PC-9 (cell line): ENCODE measurements at regions not wholly inside any gene's neighbourhood (a gene's known extent, or its start where the extent isn't known, plus 50 kb on each side); places are given as distances from the start of the nearest gene placed in this dataset.
A peak's percentile ranks its signal among the peaks of the same experiment; 100 is the strongest.

Source experiments
- BruUV-seq: library from RNA; stranded (reverse); fragments of 400-500 nt; replicated peaks from 2 replicates; lab custom pipeline; 2021; lab: Mats Ljungman, UMichigan
- CTCF ChIA-PET: fragments of 300-600 bp; sonication (Branson Sonifier 250); formaldehyde crosslinking; loops from one replicate; lab custom pipeline; 2022; ENCODE audit warnings: antibody characterized with exemption; lab: Charles Lee
- POLR2A ChIA-PET: fragments of 300-600 bp; sonication (Branson Sonifier 250); formaldehyde crosslinking; loops from one replicate; lab custom pipeline; 2022; ENCODE audit warnings: antibody characterized with exemption; ENCODE audit not compliant: unreplicated experiment; lab: Charles Lee
- DNase-seq, 2 experiments: peaks; one replicate each; pipeline versions ENCODE4 v3.0.0 to v3.0.0-alpha.2; 2015 to 2022; ENCODE audit warnings: mixed read lengths in 1 of 2
- H2AFZ ChIP-seq: fragments of 200-600 bp; sonication (generic); 2 replicates; pipeline ENCODE4 v1.8.1; 2017; ENCODE audit warnings: antibody characterized with exemption
- H3F3A ChIP-seq: fragments of 200-600 bp; sonication (generic); 2 replicates; pipeline ENCODE4 v1.8.1; 2017; ENCODE audit warnings: antibody characterized with exemption, mild to moderate bottlenecking, low read depth; ENCODE audit not compliant: insufficient read depth
- H3K27ac ChIP-seq: fragments of 200-600 bp; sonication (generic); 2 replicates; pipeline ENCODE4 v1.6.1; 2016; ENCODE audit warnings: mixed run types
- H3K27me3 ChIP-seq: fragments of 200-600 bp; sonication (generic); 2 replicates; pipeline ENCODE4 v1.6.1; 2016; ENCODE audit warnings: low read depth, mixed run types; ENCODE audit not compliant: insufficient read depth
- H3K36me3 ChIP-seq: fragments of 200-600 bp; sonication (generic); 2 replicates; pipeline ENCODE4 v1.6.1; 2016; ENCODE audit warnings: low read depth, mixed run types
- H3K4me1 ChIP-seq: fragments of 200-600 bp; sonication (generic); replicated peaks from 2 replicates; pipeline ENCODE4 v1.6.1; 2016; ENCODE audit warnings: mixed run types; ENCODE audit not compliant: insufficient read depth
- H3K4me2 ChIP-seq: fragments of 200-600 bp; sonication (generic); 2 replicates; pipeline ENCODE4 v1.6.1; 2017; ENCODE audit warnings: mixed run types
- H3K4me3 ChIP-seq: fragments of 200-600 bp; sonication (generic); 2 replicates; pipeline ENCODE4 v1.6.1; 2016; ENCODE audit warnings: mixed run types
- H3K79me2 ChIP-seq: fragments of 200-600 bp; sonication (generic); 2 replicates; pipeline ENCODE4 v1.6.1; 2017; ENCODE audit warnings: low read depth, mixed run types
- H3K9me2 ChIP-seq: fragments of 200-600 bp; sonication (generic); 2 replicates; pipeline ENCODE4 v1.8.1; 2017; ENCODE audit warnings: mild to moderate bottlenecking; ENCODE audit not compliant: insufficient read depth
- H3K9me3 ChIP-seq: fragments of 200-600 bp; sonication (generic); 2 replicates; pipeline ENCODE4 v1.8.1; 2016; ENCODE audit warnings: low read depth; ENCODE audit not compliant: insufficient read depth
- H4K20me1 ChIP-seq: fragments of 200-600 bp; sonication (generic); 2 replicates; pipeline ENCODE4 v1.8.1; 2017; ENCODE audit not compliant: insufficient read depth
- EZH2 ChIP-seq: fragments of 200-600 bp; sonication (generic); IDR thresholded peaks from 2 replicates; pipeline ENCODE4 v1.8.0; 2017; ENCODE audit warnings: antibody characterized with exemption, low read depth
- intact Hi-C: fragments of 100-400 bp; cut with micrococcal nuclease; formaldehyde crosslinking; loops from one replicate; pipeline ENCODE4 v1.10.0; 2022; ENCODE audit not compliant: unreplicated experiment
- TF ChIP-seq, protein P1 (sequence below): fragments of 200-600 bp; sonication (generic); conservative IDR thresholded peaks from 2 replicates; pipeline ENCODE4 v1.6.1; 2017; ENCODE audit warnings: mixed run types, antibody characterized with exemption, mild to moderate bottlenecking, moderate library complexity

DNA sequence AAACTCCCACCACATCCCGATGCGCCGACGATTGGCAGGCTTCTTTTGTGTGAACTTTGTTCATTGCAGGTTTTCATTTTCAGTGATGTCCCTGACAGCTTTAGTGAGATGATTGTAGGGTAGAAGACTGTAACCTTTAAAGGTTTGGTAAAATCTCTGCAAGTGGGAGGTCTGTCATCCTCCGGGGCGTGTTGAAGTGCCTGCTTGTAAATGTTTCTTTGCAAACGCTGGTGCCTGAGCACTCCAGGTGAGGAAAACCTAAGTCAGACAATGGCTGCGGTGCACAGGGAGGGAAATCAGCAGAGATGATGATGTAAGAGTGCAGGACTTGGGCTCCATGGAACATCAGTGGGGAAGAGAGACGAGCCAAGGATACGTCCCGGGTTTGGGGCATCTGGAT, 228.1 kb downstream of the DRD1 start:
- Histone ChIP-seq H3K4me2 (no peak overlapping the region), H3K79me2 (no peaks in the 10 kb centered on the region), H3K27ac (no peak overlapping the region), H3K4me1 (no peaks in the 10 kb centered on the region), H3K9me2 (no peaks in the 10 kb centered on the region), H3K27me3 (peaks cover 61% of the 10 kb centered on the region), H3K36me3 (no peaks in the 10 kb centered on the region), H3K9me3 (no peaks in the 10 kb centered on the region), H4K20me1 (no peaks in the 10 kb centered on the region), H3K4me3 (no peak overlapping the region), H3F3A (no peaks in the 10 kb centered on the region), H2AFZ (no peak overlapping the region)
- no TSS peak for BruUV-seq
- TF ChIP-seq, protein P1, sequence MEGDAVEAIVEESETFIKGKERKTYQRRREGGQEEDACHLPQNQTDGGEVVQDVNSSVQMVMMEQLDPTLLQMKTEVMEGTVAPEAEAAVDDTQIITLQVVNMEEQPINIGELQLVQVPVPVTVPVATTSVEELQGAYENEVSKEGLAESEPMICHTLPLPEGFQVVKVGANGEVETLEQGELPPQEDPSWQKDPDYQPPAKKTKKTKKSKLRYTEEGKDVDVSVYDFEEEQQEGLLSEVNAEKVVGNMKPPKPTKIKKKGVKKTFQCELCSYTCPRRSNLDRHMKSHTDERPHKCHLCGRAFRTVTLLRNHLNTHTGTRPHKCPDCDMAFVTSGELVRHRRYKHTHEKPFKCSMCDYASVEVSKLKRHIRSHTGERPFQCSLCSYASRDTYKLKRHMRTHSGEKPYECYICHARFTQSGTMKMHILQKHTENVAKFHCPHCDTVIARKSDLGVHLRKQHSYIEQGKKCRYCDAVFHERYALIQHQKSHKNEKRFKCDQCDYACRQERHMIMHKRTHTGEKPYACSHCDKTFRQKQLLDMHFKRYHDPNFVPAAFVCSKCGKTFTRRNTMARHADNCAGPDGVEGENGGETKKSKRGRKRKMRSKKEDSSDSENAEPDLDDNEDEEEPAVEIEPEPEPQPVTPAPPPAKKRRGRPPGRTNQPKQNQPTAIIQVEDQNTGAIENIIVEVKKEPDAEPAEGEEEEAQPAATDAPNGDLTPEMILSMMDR = no peak
- no peak for TF ChIP-seq EZH2
- intact Hi-C loops = no loop called here
- ChIA-PET CTCF (no interaction called here), POLR2A (no interaction called here)
- DNase-seq = no peak

DNA sequence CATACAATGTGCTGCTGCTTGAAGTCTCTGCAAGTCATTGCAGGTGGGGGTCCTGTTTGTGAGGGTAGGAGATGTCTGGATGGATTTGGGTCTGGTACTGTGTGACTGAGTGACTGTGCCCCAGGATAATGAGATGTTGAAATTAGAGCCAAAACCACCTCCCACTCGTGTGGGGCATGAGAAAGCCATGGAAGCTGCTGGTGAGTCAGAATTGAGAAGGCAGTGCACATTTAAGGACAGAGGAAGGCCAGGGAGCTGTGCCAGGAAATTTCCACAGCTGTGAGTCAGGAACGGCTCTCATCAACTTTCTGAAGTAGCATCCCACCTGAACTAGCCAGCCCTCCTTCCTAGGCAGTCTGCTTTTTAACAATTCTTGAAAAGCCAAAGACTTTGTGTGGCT, 229.8 kb downstream of the DRD1 start:
- ChIA-PET POLR2A (no interaction called here), CTCF (no interaction called here)
- Histone ChIP-seq H3K36me3 (no peaks in the 10 kb centered on the region), H3F3A (no peaks in the 10 kb centered on the region), H3K4me3 (no peak overlapping the region), H3K27ac (no peak overlapping the region), H4K20me1 (no peaks in the 10 kb centered on the region), H3K9me2 (no peaks in the 10 kb centered on the region), H3K4me1 (no peaks in the 10 kb centered on the region), H3K9me3 (no peaks in the 10 kb centered on the region), H3K27me3 (peaks cover 45% of the 10 kb centered on the region), H2AFZ (no peak overlapping the region), H3K79me2 (no peaks in the 10 kb centered on the region), H3K4me2 (no peak overlapping the region)
- TF ChIP-seq, protein P1 = no peak
- DNase-seq = peak in 1 of 2 experiments; percentile 42
- intact Hi-C loops = no loop called here
- BruUV-seq = no TSS peak

DNA sequence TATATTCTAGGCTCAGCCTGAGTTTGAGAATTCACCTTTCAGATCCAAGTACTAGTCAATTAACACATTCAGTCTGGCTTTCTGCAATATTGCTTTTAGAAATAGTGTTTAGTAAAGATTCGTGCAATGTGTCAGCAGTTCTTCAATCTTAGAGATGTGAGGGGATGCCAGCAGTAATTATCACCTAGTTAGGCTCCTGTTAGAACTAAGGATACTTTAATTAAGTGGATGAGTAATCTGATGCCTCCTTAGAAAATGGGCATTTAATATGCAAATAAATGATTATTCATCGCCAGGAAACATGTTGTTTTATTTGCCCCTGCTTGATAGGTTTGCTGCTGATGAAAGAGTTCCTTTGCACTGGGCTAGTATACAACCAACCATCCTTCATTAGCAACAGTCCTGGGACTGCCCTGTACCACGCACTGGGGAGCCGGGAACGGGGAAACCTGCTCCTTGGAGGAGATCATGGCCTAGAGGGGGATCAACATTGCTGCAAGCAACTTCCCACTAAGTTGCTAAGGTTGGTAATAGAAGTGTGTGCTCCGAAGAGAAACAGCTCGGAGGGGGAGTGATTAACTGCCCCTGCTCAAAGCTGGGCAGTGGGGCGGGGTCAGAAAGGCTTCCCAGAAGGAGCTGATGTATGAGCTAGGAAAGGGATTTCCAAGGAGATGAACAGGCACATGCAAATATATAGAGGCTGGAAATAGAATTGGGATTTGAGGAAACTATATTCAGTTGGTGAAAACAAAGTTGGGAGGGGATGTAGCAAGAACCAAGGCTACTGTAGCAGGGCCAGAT, 231.8 kb downstream of the DRD1 start:
- no peak overlapping the region for H2AFZ ChIP-seq
- H4K20me1 ChIP-seq = no peaks in the 10 kb centered on the region
- no peaks in the 10 kb centered on the region for H3K36me3 ChIP-seq
- H3K79me2 ChIP-seq = no peaks in the 10 kb centered on the region
- no TSS peak for BruUV-seq
- intact Hi-C loops = no loop called here
- no peak overlapping the region for H3K4me3 ChIP-seq
- peaks cover 46% of the 10 kb centered on the region for H3K27me3 ChIP-seq
- H3K9me2 ChIP-seq = no peaks in the 10 kb centered on the region
- H3K9me3 ChIP-seq = no peaks in the 10 kb centered on the region
- H3F3A ChIP-seq = no peaks in the 10 kb centered on the region
- H3K4me2 ChIP-seq = no peak overlapping the region
- DNase-seq = no peak
- ChIA-PET CTCF (no interaction called here), POLR2A (no interaction called here)
- no peak overlapping the region for H3K27ac ChIP-seq
- no peaks in the 10 kb centered on the region for H3K4me1 ChIP-seq
- TF ChIP-seq EZH2 = no peak
- TF ChIP-seq, protein P1 = no peak
